HG03045 (cell line): ENCODE measurements at regions not wholly inside any gene's neighbourhood (a gene's known extent, or its start where the extent isn't known, plus 50 kb on each side); places are given as distances from the start of the nearest gene placed in this dataset.

Source experiments
- ATAC-seq: cut with Tn5 transposase; IDR thresholded peaks from one replicate; pipeline ENCODE4 v1.9.1; 2021; ENCODE audit warnings: mild to moderate bottlenecking, moderate library complexity; ENCODE audit not compliant: unreplicated experiment

DNA sequence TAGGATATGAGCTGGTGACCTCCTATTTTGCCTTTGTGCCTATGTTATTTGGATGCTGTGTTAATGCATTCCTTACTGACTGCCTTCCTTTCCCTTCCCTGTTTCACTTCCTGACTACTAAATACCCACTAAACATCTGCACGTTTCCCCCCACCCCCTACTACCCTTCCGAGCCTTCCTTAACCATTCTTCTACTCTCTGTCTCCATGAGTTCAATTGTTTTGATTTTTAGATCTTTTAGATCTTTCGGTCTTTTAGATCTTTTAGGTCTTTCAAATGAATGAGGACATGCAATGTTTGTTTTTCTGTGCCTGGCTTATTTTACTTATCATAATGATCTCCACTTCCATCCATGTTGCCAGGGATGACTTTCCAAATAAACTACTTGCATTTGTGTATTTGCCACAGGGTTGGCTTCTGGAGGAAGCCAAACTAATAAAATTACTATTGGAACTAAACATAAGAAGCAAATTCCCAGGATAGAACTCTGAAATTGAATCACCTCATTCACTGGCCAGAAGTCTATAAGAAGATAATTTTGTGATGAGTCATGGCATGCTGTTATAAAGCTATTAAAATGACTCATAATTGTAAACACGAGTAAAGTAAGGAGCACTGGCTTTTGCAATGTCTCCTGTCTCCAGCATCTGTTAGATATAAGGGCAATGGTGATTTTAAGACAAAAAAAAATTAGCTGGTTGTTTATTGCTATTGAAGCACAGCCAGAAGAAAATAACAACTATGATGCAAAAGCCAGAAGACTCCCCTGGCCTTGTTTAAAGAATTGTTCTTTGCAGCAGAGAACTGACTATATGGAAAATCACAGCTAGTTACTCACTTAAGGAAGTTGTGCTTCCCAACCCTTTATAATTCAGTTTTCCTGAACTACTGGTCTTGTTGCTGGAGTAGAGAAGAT is 586.3 kb downstream of the LRFN5 start:
- ATAC-seq = no peak

- ATAC-seq = no peak
Measured at GRCh38 chr14:42190744-42191143, 584.1 kb downstream of the LRFN5 start.

DNA sequence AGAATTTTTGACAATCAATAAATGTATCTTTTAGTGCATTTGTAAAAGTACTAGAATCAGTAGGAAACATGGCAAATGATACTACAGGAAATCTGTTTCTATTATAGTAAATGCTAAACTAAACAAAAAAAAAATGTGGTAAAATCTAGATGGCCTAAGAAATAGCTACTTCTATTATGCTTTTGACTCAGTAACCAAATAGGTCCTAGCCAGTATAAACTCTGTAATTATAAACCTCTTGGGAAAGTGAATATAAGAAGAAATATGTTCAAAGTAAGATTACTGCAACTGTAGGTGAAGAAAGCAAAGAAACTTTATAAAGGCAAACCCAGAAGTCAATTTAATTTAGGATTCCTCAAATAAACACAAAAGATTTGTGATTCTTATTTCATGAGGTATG is 581.2 kb downstream of the LRFN5 start:
- no peak for ATAC-seq

- no peak for ATAC-seq
Measured at GRCh38 chr14:42185718-42186117, 579.0 kb downstream of the LRFN5 start.

GRCh38 chr14:42174357-42174756 is 567.7 kb downstream of the LRFN5 start:
- ATAC-seq = no peak

DNA sequence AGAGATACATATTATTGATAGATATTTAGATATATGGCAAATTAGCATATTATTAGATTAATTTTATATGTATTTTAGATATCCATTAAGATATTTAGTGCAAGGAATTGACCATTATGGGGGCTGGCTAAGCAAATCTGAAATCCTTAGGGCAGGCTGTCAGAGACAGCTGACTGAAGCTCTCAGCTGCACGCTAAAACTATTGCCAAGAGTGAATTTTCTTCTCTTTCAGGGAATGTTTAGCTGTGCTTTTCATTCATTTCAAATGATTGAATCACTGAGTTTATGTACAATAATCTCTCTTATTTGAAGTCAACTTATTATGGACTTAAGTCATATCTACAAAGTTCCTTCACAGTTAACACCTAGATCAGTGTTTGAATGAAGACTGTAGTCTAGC is 566.5 kb downstream of the LRFN5 start:
- no peak for ATAC-seq

DNA sequence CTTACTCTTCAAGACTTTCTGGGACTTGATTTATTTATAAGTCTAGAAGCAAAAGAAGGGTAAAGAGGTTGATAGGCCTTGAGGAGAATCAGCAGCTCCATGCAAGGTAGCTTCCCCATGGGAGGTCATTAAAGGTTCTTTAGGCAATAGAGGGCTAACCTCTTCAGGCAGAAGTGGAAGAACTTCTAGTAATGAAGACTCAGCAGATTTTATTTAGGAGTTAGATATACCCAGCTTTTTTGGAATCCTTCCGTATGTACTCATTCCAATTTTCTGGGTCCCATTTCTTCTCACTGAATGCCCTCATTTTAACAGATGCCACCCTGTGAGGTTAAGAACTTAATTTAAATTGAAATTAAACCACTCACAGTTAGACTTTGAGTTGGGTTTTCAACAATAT is 565.6 kb downstream of the LRFN5 start:
- ATAC-seq = no peak

DNA sequence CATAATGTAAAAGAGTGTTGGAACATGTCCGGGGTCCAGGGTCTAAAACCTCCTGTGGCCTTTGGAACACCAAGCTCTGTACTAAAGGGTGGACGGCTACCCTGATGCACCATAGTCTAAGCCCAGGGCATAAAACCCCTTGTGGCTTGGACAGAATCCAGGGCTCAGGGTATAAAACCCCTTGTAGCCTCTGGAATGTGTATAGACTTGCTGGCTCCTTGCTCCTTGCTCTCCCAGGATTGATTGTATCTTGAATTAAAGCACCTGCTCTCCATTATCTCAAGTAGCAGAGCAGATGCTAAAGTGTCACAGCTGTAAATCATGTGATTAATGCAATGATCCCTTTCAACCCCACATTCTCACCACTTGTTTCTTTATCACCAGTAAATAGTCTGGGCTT is 556.5 kb downstream of the LRFN5 start:
- no peak for ATAC-seq

- ATAC-seq = no peak
Measured at GRCh38 chr14:42159138-42159537, 552.5 kb downstream of the LRFN5 start.

DNA sequence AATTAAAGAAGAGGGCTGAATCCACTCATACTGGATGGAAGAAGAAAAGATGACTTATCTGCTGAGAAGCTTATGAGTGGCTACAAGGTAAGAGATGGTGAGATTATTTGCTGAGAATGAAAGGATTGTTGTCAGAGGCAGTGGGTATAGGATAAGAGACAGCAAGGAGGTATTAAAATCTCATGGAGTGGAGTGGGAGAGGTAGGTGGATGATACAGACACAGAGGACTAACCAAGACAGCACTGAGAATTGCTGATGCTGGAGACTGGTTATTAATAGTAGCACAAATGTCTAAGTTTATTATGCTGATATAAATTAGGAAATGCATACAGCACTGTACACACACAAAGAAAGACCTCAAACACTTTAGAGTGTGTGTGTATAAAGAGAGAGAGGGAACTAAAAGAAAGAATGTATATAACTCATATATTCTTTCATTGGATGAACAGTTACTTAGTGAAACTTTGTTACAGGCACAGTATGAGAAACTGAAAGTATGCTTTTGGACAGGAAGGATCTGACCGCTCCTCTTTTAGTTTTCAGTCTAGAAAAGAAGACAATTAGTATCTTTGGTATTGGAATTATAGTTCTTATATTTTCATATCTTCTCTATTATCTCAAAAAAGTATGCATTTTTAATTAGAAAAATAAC is 543.1 kb downstream of the LRFN5 start:
- no peak for ATAC-seq

DNA sequence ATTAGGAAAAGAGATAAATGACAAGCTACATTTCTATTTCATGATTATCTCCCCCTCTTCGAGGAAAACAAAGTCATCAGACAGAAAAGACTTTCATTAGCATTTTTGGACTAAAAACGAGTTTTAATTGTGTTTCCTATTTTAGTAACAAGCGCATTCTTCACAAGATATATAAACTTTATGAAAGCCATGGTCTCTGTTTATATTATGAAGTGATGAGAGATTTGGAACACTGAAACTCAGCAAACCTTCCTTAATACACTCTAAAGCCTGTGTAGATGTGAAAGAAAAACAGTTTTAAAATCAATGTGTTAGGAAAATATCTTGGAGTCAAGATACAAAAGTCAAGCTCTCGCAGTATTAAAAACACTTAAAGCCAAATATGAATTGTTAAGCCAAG is 539.1 kb downstream of the LRFN5 start:
- no peak for ATAC-seq

DNA sequence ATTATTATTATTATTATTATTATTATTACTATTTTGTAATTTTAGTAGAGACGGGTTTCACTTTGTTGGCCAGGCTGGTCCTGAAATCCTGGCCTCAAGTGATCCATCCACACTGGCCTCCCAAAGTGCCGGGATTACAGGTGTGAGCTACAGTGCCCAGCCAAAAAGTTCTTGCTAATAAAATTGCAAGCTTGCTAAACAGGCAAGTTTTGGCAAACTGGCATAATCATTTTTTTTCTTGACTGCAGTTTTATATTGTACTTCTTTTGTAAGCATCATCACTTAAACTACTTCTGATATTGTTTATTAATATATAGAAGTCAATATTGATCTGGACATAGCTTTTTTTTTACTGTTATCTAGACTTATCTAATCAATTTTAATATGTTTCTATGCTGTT is 536.4 kb downstream of the LRFN5 start:
- no peak for ATAC-seq

- ATAC-seq = no peak
Measured at GRCh38 chr14:42141328-42141727, 534.7 kb downstream of the LRFN5 start.

- no peak for ATAC-seq
Measured at GRCh38 chr14:42140831-42141279, 534.2 kb downstream of the LRFN5 start.

GRCh38 chr14:42140001-42140400 is 533.3 kb downstream of the LRFN5 start:
- ATAC-seq = no peak

DNA sequence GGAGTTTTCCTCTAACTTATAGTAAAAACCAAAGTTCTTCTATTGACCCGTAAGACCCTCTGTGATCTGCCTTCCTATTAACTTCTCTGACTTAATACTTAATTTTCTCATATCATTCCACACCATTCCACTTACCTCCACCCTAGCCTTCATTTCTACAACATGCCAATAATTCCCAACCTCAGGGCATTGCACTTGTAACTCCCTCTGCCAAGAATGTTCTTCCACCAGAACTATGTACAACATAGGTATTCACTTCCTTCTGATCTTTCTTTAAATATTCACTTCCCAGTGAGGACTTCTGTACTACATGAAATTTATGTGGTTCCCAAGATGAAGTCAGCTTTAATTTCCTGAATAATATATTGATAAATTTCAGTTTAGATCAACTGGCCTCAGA is 531.7 kb downstream of the LRFN5 start:
- no peak for ATAC-seq

- ATAC-seq = no peak
Measured at GRCh38 chr14:42130815-42131214, 524.1 kb downstream of the LRFN5 start.

- ATAC-seq = no peak
Measured at GRCh38 chr14:42123526-42123925, 516.9 kb downstream of the LRFN5 start.

DNA sequence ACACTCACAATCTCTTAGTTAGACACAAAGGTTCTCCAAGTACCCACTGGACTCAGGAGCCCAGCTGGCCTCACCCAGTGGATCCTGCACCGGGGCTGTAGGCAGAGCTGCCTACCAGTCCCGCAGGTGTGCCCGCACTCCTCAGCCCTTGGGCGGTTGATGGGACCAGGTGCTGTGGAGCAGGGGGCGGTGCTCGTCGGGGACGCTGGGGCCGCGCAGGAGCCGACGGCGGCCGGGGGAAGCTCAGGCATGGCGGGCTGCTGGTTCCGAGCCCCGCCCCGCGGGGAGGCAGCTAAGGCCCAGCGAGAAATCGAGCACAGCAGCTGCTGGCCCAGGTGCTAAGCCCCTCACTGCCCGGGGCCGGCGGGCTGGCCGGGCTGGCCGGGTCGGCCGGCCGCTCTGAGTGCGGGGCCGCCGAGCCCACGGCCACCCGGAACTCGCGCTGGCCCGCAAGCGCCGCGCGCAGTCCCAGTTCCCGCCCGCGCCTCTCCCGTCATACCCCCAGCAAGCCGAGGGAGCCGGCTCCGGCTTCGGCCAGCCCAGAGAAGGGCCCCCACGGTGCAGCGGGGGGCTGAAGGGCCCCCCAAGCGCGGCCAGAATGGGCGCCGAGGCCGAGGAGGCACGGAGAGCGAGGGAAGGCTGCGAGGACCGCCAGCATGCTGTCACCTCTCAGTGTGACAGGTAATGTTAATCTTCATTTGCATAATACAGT is 506.8 kb downstream of the LRFN5 start:
- no peak for ATAC-seq

DNA sequence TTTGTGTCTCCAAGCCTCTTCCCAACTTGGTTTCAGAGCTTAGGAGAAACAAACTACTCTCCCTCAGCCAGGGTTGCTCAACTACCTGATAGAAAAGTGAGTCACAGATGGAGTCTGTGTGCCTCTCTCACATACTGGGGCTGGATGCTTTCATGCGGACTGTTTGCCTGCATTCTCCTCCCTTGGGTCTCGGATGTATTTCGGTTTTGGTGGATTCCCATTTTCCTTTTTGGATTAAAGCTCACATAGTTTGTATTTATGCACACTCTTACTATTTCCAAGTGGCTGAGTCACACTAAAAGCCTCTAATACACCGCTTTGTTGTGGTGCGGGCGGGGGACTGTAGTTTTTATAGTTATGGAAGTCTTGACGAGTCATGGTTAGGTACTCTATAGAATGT is 505.4 kb downstream of the LRFN5 start:
- no peak for ATAC-seq

GRCh38 chr14:42111355-42111754 is 504.7 kb downstream of the LRFN5 start:
- no peak for ATAC-seq

GRCh38 chr14:42110167-42110566 is 503.5 kb downstream of the LRFN5 start:
- peak; percentile 55 for ATAC-seq
